Activated naive CD4-positive, alpha-beta T cell treated with anti-CD3 and anti-CD28 coated beads, Interleukin-2, amount 50 U/mL, for 72 hours (primary cell): ENCODE measurements at regions not wholly inside any gene's neighbourhood (a gene's known extent, or its start where the extent isn't known, plus 50 kb on each side); places are given as distances from the start of the nearest gene placed in this dataset.

ENCODE experiments used
- ATAC-seq, 2 donors: fragments of 150-1000 bp; cut with Tn5 transposase; 2 replicates each; pipeline ENCODE4 v1.10.0; 2021; ENCODE audit warnings: mild to moderate bottlenecking in 2 of 2, moderate library complexity in 2 of 2
- DNase-seq, 2 donors: peaks; one replicate each; pipeline ENCODE4 v3.0.0; 2021 to 2022; ENCODE audit warnings: low spot score in 2 of 2
- H3K27ac Mint-ChIP-seq, 2 donors: one replicate each; pipeline ENCODE4 v1.8.0; 2022; ENCODE audit warnings: mild to moderate bottlenecking in 2 of 2, mixed read lengths in 2 of 2
- H3K36me3 Mint-ChIP-seq, 2 donors: one replicate each; pipeline ENCODE4 v1.8.0; 2022; ENCODE audit warnings: mixed read lengths in 2 of 2
- H3K9me3 Mint-ChIP-seq, 2 donors: one replicate each; pipeline ENCODE4 v1.8.0; 2022; ENCODE audit warnings: mixed read lengths in 2 of 2

GRCh38 chr10:106424054-106424453 lies 740.5 kb downstream of the SORCS1 start:
- ATAC-seq (no peak), DNase-seq (no peak)
- Mint-ChIP-seq H3K9me3 (peaks cover 6 to 10% of the 10 kb centered on the region in 2 donors), H3K27ac (no peak overlapping the region), H3K36me3 (no peaks in the 10 kb centered on the region)

- no peaks in the 10 kb centered on the region for H3K9me3 Mint-ChIP-seq
- H3K27ac Mint-ChIP-seq, result no peak overlapping the region
- ATAC-seq (no peak), DNase-seq (no peak)
- no peaks in the 10 kb centered on the region for H3K36me3 Mint-ChIP-seq
These were observed 754.2 kb downstream of the SORCS1 start for GRCh38 chr10:106410331-106410730.

GRCh38 chr10:106405141-106405540 lies 759.4 kb downstream of the SORCS1 start:
- Mint-ChIP-seq H3K9me3 (no peaks in the 10 kb centered on the region), H3K36me3 (no peaks in the 10 kb centered on the region), H3K27ac (no peak overlapping the region)
- DNase-seq (no peak), ATAC-seq (no peak)

- no peak for ATAC-seq
- no peaks in the 10 kb centered on the region for H3K36me3 Mint-ChIP-seq
- no peak for DNase-seq
- H3K9me3 Mint-ChIP-seq, result no peaks in the 10 kb centered on the region
- H3K27ac Mint-ChIP-seq, result no peak overlapping the region
These were observed 762.0 kb downstream of the SORCS1 start for GRCh38 chr10:106402458-106402857.

GRCh38 chr10:106401967-106402366 lies 762.5 kb downstream of the SORCS1 start:
- Mint-ChIP-seq H3K9me3 (no peaks in the 10 kb centered on the region), H3K36me3 (no peaks in the 10 kb centered on the region), H3K27ac (no peak overlapping the region)
- ATAC-seq, result no peak
- no peak for DNase-seq

GRCh38 chr10:106401161-106401560 lies 763.3 kb downstream of the SORCS1 start:
- Mint-ChIP-seq H3K27ac (no peak overlapping the region), H3K9me3 (no peaks in the 10 kb centered on the region), H3K36me3 (no peaks in the 10 kb centered on the region)
- no peak for ATAC-seq
- no peak for DNase-seq

GRCh38 chr10:106399112-106399511 lies 765.4 kb downstream of the SORCS1 start:
- Mint-ChIP-seq H3K36me3 (no peaks in the 10 kb centered on the region), H3K9me3 (no peaks in the 10 kb centered on the region), H3K27ac (no peak overlapping the region)
- ATAC-seq, result no peak
- DNase-seq, result no peak

- Mint-ChIP-seq H3K9me3 (no peaks in the 10 kb centered on the region), H3K36me3 (no peaks in the 10 kb centered on the region)
- ATAC-seq, result no peak
These were observed 768.3 kb downstream of the SORCS1 start for GRCh38 chr10:106396192-106396591.

GRCh38 chr10:106395041-106395749 lies 769.3 kb downstream of the SORCS1 start:
- Mint-ChIP-seq H3K27ac (no peak overlapping the region), H3K36me3 (no peaks in the 10 kb centered on the region), H3K9me3 (no peaks in the 10 kb centered on the region)
- DNase-seq (no peak), ATAC-seq (no peak)

More at GRCh38 chr10:106396192-106396591, 768.3 kb downstream of the SORCS1 start:
- DNase-seq, result no peak
- no peak overlapping the region for H3K27ac Mint-ChIP-seq

GRCh38 chr10:106392778-106393177 lies 771.7 kb downstream of the SORCS1 start:
- ATAC-seq (no peak), DNase-seq (no peak)
- Mint-ChIP-seq H3K27ac (no peak overlapping the region), H3K9me3 (no peaks in the 10 kb centered on the region), H3K36me3 (no peaks in the 10 kb centered on the region)

GRCh38 chr10:106387063-106387462 lies 777.4 kb downstream of the SORCS1 start:
- ATAC-seq (no peak), DNase-seq (no peak)
- no peaks in the 10 kb centered on the region for H3K9me3 Mint-ChIP-seq
- no peaks in the 10 kb centered on the region for H3K36me3 Mint-ChIP-seq
- H3K27ac Mint-ChIP-seq, result no peak overlapping the region

- Mint-ChIP-seq H3K9me3 (peaks cover 8 to 12% of the 10 kb centered on the region in 2 donors), H3K36me3 (no peaks in the 10 kb centered on the region)
These were observed 780.0 kb downstream of the SORCS1 start for GRCh38 chr10:106384496-106384895.

GRCh38 chr10:106380706-106381105 lies 783.8 kb downstream of the SORCS1 start:
- H3K27ac Mint-ChIP-seq, result no peak overlapping the region
- DNase-seq, result no peak
- H3K36me3 Mint-ChIP-seq, result no peaks in the 10 kb centered on the region
- no peak for ATAC-seq
- peaks cover 12 to 15% of the 10 kb centered on the region in 2 donors for H3K9me3 Mint-ChIP-seq

More at GRCh38 chr10:106384496-106384895, 780.0 kb downstream of the SORCS1 start:
- DNase-seq (no peak), ATAC-seq (no peak)
- H3K27ac Mint-ChIP-seq, result no peak overlapping the region

GRCh38 chr10:106378251-106378650 lies 786.3 kb downstream of the SORCS1 start:
- ATAC-seq (no peak), DNase-seq (no peak)
- peaks cover 12 to 15% of the 10 kb centered on the region in 2 donors for H3K9me3 Mint-ChIP-seq
- no peak overlapping the region for H3K27ac Mint-ChIP-seq
- no peaks in the 10 kb centered on the region for H3K36me3 Mint-ChIP-seq

GRCh38 chr10:106370751-106371150 lies 793.8 kb downstream of the SORCS1 start:
- no peak overlapping the region for H3K27ac Mint-ChIP-seq
- H3K9me3 Mint-ChIP-seq, result no peaks in the 10 kb centered on the region
- ATAC-seq (no peak), DNase-seq (no peak)
- no peaks in the 10 kb centered on the region for H3K36me3 Mint-ChIP-seq

- Mint-ChIP-seq H3K36me3 (no peaks in the 10 kb centered on the region), H3K9me3 (peaks cover 0 to 4% of the 10 kb centered on the region in 2 donors), H3K27ac (no peak overlapping the region)
- no peak for DNase-seq
- no peak for ATAC-seq
These were observed 803.6 kb downstream of the SORCS1 start for GRCh38 chr10:106360870-106361269.

GRCh38 chr10:106355450-106355849 lies 809.1 kb downstream of the SORCS1 start:
- DNase-seq (no peak), ATAC-seq (no peak)
- no peaks in the 10 kb centered on the region for H3K36me3 Mint-ChIP-seq
- H3K27ac Mint-ChIP-seq, result no peak overlapping the region
- H3K9me3 Mint-ChIP-seq, result peaks cover 0 to 8% of the 10 kb centered on the region in 2 donors

GRCh38 chr10:106348933-106349332 lies 815.6 kb downstream of the SORCS1 start:
- Mint-ChIP-seq H3K36me3 (no peaks in the 10 kb centered on the region), H3K9me3 (peaks cover 0 to 11% of the 10 kb centered on the region in 2 donors), H3K27ac (no peak overlapping the region)
- DNase-seq (no peak), ATAC-seq (no peak)
